Breast epithelium (tissue), 3 donors: ENCODE measurements at regions not wholly inside any gene's neighbourhood (a gene's known extent, or its start where the extent isn't known, plus 50 kb on each side); places are given as distances from the start of the nearest gene placed in this dataset.

Source experiments
- POLR2AphosphoS5 ChIP-seq, 3 donors: sonication (generic); formaldehyde crosslinking; IDR thresholded peaks; one replicate each; pipeline ENCODE4 v1.6.1; 2017; ENCODE audit warnings: antibody characterized with exemption in 3 of 3
- TF ChIP-seq, protein P1 (sequence below), 3 donors: fragments of 450-650 bp; IDR thresholded peaks; one replicate each; pipeline ENCODE4 v1.5.1; 2016 to 2017; ENCODE audit warnings: antibody characterized with exemption in 3 of 3, mild to moderate bottlenecking in 3 of 3, moderate library complexity in 3 of 3

DNA sequence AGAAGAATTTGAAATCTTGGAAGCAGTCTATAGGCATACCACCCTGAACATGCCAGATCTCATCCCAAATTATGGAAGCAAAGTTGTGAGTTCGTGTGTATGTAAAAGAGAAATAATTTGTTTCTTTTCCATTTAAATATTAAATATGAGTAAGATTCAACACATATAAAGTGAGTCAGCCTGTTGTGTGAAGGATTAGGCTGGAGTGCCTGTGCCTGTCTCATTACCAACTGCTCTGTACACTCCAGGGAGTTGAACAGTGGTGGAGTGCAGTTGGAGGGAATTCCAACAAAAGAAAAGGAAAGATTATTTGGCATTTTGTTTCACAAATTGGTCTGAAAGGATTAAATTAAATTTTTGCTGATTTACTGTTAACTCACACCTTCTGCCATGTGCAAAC lies 435.6 kb downstream of the FAT4 start:
- TF ChIP-seq, protein P1, sequence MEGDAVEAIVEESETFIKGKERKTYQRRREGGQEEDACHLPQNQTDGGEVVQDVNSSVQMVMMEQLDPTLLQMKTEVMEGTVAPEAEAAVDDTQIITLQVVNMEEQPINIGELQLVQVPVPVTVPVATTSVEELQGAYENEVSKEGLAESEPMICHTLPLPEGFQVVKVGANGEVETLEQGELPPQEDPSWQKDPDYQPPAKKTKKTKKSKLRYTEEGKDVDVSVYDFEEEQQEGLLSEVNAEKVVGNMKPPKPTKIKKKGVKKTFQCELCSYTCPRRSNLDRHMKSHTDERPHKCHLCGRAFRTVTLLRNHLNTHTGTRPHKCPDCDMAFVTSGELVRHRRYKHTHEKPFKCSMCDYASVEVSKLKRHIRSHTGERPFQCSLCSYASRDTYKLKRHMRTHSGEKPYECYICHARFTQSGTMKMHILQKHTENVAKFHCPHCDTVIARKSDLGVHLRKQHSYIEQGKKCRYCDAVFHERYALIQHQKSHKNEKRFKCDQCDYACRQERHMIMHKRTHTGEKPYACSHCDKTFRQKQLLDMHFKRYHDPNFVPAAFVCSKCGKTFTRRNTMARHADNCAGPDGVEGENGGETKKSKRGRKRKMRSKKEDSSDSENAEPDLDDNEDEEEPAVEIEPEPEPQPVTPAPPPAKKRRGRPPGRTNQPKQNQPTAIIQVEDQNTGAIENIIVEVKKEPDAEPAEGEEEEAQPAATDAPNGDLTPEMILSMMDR (IDR thresholded peaks at IDR 0.05), result no peak
- TF ChIP-seq POLR2AphosphoS5 (IDR thresholded peaks at IDR 0.05), result no peak
